HG03342 (cell line): ENCODE measurements at regions not wholly inside any gene's neighbourhood (a gene's known extent, or its start where the extent isn't known, plus 50 kb on each side); places are given as distances from the start of the nearest gene placed in this dataset.
"Not testable (repeated sequence)": the region's sequence is repeated elsewhere in the genome, so short reads cannot be mapped to it uniquely, and the experiment has no call there.

Source experiments
- ATAC-seq: cut with Tn5 transposase; IDR thresholded peaks from one replicate; pipeline ENCODE4 v1.9.1; 2021; ENCODE audit warnings: mild to moderate bottlenecking, moderate library complexity; ENCODE audit not compliant: unreplicated experiment

DNA sequence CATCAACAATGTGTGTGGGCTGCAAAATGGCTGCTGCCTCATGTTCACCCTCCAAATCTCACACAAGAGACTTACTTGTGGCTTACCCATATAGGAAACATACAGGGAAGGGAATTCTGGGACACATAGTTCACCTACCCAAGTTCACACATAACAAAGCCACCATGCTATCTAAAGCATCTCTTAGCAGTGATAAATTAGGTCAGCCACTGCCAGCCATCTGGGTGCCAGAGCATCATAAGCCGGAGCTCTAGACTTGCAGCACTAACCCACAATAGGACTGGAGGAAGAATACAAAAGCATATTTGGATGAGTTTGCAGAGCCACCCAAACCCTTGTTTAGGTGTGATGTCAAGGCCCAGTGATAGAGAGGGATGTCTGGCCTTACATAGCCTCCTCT lies 321.7 kb downstream of the SEC16B start:
- no peak for ATAC-seq

DNA sequence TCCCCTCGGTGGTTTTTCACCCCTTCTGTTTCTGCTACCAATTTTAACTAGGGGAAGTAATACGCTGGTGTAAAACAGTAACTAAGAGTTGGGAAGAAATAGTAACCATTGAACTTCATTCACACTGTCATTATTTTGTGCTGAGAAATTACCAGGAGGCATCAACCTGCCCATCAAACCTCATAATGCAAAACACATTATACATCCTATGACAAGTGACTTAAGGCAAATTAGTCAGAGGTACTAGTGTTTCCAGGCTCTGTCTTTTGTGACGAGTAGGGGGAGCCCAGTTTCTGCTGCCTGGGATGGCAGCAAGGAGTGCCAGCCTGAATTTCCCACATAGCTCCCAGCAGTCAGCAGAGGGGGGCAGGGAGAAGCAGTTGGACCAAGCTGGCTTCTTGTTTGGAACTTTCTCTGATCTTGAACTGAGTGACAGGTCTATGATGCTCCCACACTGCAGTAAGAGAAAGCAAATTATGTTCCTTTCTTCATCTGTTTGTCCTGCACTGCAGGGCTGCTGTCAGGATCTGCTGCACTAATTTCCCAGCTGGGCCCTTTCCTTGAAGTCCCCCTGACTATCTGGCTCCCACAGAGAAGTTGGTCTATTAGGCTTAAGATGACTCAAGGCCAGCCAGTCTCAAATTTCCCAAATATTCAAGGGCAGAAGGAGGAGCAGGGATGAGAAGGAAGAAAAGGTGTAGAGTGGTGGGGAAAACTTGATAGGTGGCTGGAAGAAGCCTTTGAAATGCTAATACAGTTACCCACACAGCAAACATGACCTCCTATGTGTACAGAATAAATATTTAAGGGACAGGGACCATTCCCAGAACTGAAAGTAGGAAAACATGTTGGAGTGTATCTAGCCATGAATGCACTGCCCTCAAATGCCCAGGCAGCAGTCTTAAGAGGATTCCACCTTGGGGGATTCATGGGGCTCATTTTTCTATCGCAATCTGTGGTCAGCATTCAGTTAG lies 322.8 kb downstream of the SEC16B start:
- ATAC-seq: no peak

DNA sequence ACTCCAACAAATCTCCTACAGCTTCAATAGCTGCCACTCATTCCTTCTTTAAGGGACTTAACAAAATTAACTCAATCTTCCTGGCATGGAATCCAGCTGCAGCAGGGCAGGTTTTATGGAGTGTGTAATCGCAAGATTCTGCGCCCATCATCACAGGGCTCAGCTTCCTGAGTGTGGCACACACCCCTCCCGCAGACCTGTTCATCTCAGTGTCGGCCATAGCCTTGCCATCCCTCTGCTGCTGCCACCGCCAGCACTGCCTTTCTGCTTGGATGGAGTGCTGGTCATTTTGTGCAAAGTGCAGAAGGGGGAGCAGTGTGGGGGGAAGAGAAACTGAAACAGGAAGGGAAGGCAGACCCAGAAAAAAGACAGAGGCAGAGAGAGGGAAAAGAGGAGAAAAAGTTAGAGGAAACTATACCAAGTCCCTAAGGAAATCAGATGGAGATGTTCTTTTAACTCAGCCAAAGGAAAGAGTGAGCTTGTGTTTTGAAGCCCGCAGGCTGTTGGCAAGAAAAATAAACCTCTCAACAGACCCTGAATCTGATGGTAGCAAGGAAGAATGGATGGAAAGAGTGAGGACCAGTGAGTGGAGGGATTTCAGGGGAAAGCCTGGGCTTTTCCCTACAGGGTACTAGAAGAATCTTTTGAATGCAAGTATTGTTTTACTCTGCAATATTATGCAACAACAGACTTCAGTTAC lies 324.2 kb downstream of the SEC16B start:
- ATAC-seq: no peak

DNA sequence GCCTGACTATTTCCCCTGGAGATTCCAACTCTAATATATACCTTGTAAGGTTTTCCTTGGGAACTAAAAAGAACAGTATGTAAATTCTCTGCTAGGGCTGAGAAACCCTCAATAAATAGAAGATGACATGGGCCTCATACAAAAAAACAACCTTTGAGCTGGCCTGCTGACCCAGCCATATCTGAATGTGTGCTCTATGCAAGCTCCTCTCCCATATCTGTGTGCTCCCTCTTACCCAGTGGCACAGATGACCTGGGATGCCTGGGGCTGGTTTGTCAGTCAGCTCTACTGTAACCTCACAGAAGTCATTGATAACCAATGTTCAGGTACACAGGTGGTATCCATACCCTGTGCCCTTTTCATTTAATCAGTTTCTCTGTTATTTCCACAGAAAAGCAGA lies 329.2 kb downstream of the SEC16B start:
- no peak for ATAC-seq

DNA sequence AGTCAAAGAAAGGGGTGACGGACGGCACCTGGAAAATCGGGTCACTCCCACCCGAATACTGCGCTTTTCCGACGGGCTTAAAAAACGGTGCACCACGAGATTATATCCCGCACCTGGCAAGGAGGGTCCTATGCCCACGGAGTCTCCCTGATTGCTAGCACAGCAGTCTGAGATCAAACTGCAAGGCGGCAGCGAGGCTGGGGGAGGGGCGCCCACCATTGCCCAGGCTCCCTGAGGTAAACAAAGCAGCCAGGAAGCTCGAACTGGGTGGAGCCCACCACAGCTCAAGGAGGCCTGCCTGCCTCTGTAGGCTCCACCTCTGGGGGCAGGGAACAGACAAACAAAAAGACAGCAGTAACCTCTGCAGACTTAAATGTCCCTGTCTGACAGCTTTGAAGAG lies 335.7 kb downstream of the SEC16B start:
- not testable (repeated sequence) for ATAC-seq

DNA sequence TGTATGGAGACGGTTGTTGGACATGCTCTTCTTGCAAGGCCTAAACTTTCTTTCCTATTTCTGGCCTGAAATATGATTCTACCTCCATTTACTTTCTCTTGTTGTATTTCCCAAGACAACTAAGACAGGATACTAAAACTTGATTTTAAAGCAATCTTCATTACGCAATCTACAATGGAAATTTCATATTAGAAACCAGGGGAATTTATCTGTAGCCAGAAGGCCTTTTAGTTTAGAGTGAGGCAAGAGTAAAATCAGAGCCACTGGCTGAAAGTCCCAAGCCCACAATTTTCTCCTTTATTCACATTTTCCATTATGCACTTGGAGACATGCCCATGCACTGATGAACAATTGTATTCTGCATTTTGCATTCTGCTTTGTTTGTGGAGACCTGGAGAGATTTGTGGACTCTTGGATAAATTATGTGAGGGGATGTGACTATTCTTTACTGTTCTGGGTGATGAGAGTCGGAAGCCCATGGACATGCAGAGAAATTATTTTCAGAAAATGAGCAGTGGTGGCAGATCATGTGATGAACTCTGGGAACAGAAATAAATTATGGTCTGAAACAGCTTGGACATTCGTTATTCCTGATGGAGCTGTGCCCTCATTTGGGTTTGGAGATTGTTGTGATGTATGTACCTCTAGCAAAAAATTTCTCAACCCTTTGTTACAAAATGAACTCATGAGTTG lies 336.8 kb downstream of the SEC16B start:
- ATAC-seq: no peak

DNA sequence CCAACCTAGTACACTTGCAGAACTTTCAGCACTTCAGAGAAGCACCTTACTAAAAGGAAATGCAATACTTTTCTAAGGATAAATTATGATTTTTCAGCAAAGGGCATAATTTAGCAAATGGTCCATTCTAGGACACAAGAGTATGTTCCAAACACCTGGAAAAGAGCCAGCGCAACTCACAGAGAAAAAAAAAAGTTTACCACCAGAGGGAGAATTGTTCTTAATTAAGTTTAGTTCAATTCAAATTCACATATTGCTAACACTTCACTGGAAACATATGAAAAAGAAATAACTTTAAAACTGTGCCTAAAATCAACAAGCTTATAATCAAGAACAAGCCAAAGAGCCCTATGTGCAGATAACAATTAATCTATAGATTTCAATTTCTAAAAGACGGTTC lies 338.1 kb downstream of the SEC16B start:
- ATAC-seq: no peak

DNA sequence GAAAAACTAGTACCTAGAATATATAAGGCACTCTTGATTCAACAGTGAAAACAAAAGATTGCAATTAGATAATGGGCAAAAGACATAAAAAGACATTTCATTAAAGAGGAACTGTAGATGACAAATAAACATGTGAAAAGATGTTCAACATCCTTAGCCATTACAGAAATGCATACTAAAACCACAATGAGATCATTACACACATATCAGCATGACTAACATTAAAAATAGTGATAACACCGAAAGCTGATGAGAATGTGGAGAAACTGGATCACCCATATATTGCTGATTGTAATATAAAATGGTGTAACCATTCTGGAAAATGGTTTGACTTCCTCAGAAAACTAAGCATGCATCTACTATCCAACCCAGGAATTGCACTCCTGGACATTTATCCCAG lies 340.3 kb downstream of the SEC16B start:
- no peak for ATAC-seq

DNA sequence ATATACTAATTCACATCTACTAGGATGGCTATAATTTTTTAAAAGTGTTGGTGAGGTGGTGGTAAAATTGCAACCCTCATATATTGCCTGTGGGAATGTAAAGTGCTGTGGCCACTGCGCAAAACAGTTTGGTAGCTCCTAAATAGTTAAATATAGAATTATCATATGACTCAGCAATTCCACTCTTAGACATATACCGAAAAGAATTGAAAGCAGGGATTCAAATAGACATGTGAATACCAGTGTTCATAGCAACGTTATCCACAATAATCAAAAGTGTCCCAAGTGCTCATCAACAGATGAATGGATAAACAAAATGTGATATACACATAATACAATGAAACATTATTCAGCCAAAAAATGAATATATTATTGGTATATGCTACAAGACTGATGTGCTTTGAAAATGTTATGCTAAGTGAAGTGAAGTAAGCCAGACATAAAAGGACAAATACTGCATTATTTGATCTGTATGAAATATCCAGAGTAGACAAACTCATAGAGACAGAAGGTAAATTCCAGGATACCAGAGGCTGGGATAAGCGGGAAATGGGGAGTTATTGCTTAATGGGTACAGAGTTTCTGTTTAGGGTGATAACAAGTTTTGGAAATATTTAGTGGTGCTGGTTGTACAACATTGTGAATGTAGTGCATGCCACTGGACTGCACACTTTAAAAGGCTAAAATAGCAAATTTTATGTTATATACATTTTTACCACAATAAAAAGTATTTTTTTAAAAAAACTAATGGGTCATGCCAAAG lies 342.5 kb downstream of the SEC16B start:
- ATAC-seq: no peak

DNA sequence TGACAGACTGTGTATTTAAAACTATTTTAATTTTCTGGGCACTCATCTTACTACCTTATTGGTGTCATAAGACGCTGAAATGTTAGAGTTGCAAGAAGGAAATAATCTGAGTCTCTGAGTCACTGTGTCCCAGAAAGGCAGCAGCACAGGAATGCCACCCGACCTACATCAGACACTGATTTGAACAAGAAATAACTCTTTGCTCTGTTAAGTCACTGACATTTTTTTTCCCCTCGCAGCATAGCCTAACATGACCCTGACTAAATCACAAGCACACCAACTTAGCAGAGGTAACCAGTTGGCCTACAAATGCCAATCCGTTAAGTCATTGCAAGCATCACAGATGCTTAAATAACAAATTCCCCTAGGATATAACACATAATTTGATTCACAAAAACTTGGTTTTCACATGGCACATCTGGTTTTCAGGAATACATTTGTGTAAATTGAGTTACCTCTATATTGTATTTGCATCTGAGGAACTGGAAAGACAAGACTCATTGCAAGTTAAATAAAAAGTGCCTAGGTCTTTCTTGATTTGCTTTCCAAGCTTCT lies 349.1 kb downstream of the SEC16B start:
- no peak for ATAC-seq

DNA sequence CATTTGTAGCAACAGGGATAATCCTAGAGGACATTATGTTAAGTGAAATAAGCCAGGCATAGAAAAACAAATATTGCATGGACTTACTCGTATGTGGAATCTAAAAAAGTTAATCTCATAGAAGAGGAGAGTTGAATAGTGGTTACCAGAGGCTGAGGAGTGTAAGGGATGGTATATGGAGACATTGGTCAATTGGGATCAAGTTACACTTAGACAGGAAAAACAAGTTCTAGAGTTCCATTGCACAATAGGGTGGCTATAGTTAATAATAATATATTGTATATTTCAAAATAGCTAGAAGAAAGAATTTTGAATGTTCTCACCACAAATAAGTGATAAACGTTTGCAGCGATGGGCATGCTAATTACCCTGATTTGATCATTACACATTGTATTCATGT lies 354.6 kb downstream of the SEC16B start:
- ATAC-seq: no peak

DNA sequence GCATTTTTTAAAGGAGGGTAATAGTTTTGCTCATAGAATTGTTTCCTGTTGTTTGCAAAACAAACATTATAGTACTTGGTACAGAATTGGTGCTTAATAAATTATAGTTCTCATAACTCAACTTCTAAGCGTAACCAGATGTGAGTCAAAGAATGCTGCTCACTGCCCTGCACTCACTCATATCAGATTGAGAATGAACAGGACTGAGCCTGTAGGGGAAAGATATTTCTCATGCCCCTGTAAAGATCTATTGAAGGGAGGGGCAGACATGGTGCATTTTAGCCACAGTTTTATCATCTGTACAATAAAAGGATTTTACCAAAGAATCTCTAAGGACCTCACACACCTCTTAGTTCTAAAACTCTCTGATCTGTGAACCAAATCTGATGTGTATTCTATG lies 358.5 kb downstream of the SEC16B start:
- ATAC-seq: no peak

DNA sequence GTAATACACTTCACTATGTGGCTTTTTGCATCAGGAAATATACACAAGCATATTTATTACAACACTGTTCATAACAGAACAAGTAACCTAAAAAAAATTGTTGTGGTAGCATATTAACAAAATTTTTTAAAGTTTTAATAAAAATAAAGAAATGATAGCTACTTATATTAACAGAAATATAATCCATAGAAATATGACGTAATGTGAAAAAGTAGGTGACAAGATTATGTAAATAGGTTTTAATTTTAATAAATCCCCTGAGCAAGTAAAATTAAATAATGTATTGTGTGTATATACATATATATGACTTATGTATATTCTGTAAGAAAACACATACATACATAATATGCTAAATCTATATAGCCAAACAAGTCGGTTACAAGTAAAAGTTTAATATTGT lies 359.9 kb downstream of the SEC16B start:
- ATAC-seq: no peak

DNA sequence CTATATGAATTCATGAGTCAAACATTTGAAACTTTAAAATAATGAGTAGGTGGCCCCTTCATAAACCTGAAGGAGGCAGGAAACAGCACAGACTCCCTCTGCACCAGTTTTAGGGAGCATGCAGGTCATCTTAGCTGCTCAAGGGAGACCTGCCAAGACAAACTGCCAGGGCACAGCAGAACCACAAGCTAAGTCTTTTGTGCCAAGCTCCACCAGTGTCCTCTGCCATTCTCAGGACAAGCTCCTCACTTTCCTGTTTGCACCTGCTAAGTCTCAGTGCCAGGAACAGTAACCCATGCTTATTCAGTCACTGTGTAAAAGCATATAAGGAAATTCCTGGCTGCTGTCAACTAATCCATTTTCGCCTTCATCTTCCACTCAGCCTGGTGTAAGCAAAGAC lies 368.9 kb downstream of the SEC16B start:
- no peak for ATAC-seq

DNA sequence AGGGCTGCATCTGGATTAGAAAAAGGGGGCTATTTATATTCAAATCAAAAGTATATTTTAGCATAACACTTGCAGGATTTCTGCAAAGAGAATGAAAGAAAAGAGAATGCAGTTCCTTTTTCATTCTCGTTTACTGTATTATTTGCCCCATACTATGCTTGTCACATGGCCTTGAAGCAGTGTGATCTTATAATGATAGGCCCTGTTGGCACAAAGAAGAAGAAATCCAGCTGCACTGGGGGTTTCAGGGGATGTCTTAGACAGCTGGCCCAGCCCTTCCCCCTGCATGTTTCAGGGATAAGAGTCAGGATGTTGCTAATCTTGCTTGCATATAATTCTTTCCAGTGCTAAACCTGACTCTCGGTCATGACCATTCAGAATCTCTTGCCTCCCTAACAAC lies 369.5 kb downstream of the SEC16B start:
- no peak for ATAC-seq

DNA sequence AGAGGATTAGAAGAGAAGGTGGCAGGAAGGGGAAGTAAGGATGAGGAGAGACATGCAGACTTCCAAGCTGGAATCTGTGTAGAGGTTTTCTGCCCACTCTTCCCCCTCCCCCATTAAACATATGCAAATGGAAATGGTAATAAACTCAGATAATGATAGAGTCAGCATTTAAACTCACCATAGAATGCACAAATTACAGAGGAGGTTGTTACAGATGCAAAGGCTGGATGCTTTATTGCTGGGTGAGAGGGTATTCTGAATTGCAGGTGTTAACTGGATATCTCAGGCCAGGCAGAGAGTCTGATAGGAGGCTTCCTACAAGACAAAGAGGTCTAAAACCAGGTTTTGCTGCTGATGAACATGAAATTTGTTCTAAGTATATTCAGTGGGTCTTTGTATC lies 372.5 kb downstream of the SEC16B start:
- no peak for ATAC-seq

DNA sequence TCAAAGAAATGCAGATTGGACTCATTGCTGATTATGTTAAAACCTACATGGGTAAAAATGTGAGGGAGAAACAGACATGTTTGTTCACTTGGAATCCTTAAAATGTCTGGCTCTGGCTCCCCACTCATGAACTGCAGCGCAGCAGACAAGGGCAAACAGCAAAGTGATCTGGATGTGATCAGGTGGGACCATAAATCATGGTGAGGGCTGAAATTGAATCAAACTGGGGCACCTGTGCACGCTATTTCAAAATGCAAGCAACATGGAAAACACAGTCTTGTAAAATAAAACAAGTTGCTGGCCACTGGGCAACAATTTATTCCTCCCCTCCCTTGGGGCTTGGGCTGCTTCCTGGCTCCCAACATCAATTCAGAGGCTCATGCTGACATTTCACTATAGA lies 373.4 kb downstream of the SEC16B start:
- no peak for ATAC-seq

DNA sequence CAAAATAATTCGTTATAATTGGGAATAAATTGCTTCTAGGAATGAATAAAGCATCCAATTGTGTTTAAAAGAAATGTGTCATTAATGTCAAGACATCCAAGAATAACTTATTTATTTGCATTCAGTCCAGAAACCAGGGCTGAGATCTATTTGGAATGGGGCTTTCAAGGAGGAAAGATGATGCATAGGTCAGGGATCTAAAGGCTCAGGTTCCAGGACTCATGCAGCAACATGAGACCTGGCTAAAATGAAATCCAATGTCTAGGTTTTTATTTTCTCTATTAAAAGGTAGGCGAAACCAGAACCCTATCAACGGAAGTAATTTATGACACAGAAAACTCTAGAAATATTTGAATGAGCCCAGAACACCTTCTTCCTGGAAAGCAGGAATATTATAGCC lies 376.8 kb downstream of the SEC16B start:
- no peak for ATAC-seq

DNA sequence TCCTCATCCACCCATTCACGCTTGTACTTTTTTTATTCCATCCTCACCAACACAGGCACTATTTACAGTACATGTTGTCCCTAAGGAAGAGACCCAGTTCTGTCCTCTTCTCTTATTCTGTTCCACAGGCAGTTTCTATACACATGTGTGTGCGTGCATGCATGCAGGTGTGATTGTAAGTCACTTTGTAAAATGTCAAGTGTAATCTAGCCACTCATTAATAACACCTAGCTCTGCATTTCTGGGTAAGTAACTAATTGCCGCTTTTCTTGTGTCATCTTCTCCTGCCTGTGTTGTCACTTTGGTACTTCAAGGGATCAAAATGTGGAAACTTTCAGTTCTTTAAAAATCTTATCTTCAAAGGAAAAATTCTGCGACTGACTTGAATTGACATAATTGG lies 377.2 kb downstream of the SEC16B start:
- no peak for ATAC-seq

DNA sequence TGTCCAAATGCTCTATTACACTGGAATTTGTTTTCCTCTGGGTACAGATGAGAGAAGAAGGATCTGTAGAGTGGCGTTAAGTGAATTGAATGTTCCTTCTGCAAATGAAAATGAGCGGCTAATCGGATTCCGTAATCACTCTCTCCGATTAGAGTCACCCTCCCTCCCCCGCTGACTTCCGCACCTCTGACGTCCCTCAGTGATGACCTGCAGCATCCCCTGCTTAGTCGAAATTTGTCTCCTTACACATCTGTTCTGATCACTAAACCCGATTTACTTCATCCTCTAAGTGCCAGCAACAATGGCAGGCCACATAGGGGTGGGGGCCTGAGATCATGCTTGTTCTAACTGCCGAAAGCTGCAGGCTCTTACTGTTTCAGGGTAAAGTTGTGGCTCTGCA lies 378.7 kb downstream of the SEC16B start:
- ATAC-seq: no peak

DNA sequence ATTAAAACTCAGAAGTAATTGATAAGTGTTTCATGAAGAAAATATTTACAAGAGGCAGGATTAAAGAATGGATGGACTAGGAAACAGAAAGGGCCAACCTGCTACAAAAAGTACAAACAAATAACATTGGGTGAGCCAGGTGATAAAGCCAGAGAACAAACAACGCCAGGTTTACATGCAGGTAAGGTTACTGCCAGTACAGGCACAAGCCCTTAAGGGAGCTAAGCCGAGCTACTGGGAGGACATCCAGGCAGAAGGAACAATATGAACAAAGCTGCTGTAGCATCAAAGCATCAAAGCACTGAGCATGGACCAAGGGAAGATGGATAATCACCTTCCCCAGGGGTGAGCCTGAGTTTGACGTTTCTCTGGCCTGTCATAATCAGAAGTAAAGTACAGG lies 380.7 kb downstream of the SEC16B start:
- no peak for ATAC-seq
